BE2C (cell line): ENCODE measurements at regions not wholly inside any gene's neighbourhood (a gene's known extent, or its start where the extent isn't known, plus 50 kb on each side); places are given as distances from the start of the nearest gene placed in this dataset.

Experiments
- DNase-seq: peaks from one replicate; pipeline ENCODE4 v3.0.0-alpha.2; 2020
- H3K27me3 ChIP-seq: fragments of 250-450 bp; sonication (Bioruptor Pico); 2 replicates; pipeline ENCODE4 v1.5.1; 2020; ENCODE audit warnings: mild to moderate bottlenecking
- H3K36me3 ChIP-seq: fragments of 250-450 bp; sonication (Bioruptor Pico); 2 replicates; pipeline ENCODE4 v1.5.1; 2020; ENCODE audit warnings: mild to moderate bottlenecking
- H3K4me1 ChIP-seq: fragments of 250-450 bp; sonication (Bioruptor Pico); 2 replicates; pipeline ENCODE4 v1.5.1; 2020
- H3K4me3 ChIP-seq: 2 replicates; pipeline ENCODE4 v1.5.1; 2011; ENCODE audit warnings: low read depth, low read length
- H3K9me3 ChIP-seq: fragments of 250-450 bp; sonication (Bioruptor Pico); 2 replicates; pipeline ENCODE4 v1.5.1; 2020
- TF ChIP-seq, protein P1 (sequence below): IDR thresholded peaks from 2 replicates; pipeline ENCODE4 v1.5.1; 2012; ENCODE audit warnings: mild to moderate bottlenecking, low read depth, low read length

DNA sequence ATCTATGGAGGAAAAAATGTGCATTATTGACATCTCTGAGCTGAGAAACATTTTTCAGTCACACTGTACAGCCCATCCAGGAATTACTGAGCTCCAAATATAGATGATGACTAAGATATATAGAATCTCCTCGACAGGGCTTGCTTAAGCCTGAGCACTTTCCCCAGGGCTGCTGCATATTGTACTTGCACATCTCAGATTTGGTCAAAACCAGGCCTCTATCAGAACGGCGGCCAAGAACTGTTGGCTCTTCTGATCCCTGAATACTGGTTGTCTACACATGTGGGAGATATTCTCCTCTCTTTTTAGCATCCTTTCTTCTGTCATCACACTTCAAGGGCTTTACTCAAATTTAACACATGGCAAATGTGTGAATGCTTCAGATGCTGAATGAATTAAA is 201.5 kb upstream of the SLC35G4 start:
- DNase-seq: no peak
- TF ChIP-seq, protein P1, sequence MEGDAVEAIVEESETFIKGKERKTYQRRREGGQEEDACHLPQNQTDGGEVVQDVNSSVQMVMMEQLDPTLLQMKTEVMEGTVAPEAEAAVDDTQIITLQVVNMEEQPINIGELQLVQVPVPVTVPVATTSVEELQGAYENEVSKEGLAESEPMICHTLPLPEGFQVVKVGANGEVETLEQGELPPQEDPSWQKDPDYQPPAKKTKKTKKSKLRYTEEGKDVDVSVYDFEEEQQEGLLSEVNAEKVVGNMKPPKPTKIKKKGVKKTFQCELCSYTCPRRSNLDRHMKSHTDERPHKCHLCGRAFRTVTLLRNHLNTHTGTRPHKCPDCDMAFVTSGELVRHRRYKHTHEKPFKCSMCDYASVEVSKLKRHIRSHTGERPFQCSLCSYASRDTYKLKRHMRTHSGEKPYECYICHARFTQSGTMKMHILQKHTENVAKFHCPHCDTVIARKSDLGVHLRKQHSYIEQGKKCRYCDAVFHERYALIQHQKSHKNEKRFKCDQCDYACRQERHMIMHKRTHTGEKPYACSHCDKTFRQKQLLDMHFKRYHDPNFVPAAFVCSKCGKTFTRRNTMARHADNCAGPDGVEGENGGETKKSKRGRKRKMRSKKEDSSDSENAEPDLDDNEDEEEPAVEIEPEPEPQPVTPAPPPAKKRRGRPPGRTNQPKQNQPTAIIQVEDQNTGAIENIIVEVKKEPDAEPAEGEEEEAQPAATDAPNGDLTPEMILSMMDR: no peak
- Histone ChIP-seq H3K36me3 (no peaks in the 10 kb centered on the region), H3K4me1 (no peaks in the 10 kb centered on the region), H3K27me3 (no peaks in the 10 kb centered on the region), H3K4me3 (no peak overlapping the region), H3K9me3 (no peaks in the 10 kb centered on the region)

DNA sequence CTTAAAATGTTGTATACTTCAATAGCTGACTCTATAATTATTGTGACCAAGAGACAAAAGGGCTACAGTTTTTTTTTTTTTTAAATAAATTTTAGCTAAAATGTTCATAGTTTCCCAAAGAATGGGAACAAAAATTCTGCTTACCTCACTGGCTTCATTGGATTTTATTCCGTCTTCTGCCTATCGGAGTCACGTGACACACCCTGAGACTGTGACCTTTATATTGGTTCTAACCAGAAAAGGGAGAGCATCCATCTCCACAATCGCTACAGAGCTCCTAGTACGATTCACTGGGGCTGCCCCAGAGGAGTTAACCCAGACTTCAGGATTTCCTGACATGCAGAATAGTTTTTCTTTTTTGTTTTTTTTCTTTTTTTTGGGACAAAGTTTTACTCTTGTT is 203.6 kb upstream of the SLC35G4 start:
- Histone ChIP-seq H3K4me3 (no peak overlapping the region), H3K27me3 (no peaks in the 10 kb centered on the region), H3K36me3 (no peaks in the 10 kb centered on the region), H3K9me3 (no peaks in the 10 kb centered on the region), H3K4me1 (no peaks in the 10 kb centered on the region)
- TF ChIP-seq, protein P1: no peak
- DNase-seq: no peak

- no peaks in the 10 kb centered on the region for H3K36me3 ChIP-seq
- H3K4me3 ChIP-seq: no peak overlapping the region
- no peaks in the 10 kb centered on the region for H3K9me3 ChIP-seq
- H3K4me1 ChIP-seq: no peaks in the 10 kb centered on the region
- no peaks in the 10 kb centered on the region for H3K27me3 ChIP-seq
- DNase-seq: no peak
- TF ChIP-seq, protein P1: no peak
These were observed 208.7 kb upstream of the SLC35G4 start for GRCh38 chr18:11400703-11401102.

GRCh38 chr18:11398625-11399024 is 210.8 kb upstream of the SLC35G4 start:
- no peak for DNase-seq
- no peaks in the 10 kb centered on the region for H3K27me3 ChIP-seq
- no peak overlapping the region for H3K4me3 ChIP-seq
- H3K4me1 ChIP-seq: no peaks in the 10 kb centered on the region
- no peaks in the 10 kb centered on the region for H3K9me3 ChIP-seq
- TF ChIP-seq, protein P1: 0 out of 2 replicates have a peak, but pooled peaks have one; percentile 17
- no peaks in the 10 kb centered on the region for H3K36me3 ChIP-seq

GRCh38 chr18:11392980-11393885 is 216.2 kb upstream of the SLC35G4 start:
- H3K27me3 ChIP-seq: no peaks in the 10 kb centered on the region
- no peak for DNase-seq
- H3K36me3 ChIP-seq: no peaks in the 10 kb centered on the region
- no peaks in the 10 kb centered on the region for H3K9me3 ChIP-seq
- TF ChIP-seq, protein P1: no peak
- H3K4me1 ChIP-seq: no peaks in the 10 kb centered on the region
- no peak overlapping the region for H3K4me3 ChIP-seq

DNA sequence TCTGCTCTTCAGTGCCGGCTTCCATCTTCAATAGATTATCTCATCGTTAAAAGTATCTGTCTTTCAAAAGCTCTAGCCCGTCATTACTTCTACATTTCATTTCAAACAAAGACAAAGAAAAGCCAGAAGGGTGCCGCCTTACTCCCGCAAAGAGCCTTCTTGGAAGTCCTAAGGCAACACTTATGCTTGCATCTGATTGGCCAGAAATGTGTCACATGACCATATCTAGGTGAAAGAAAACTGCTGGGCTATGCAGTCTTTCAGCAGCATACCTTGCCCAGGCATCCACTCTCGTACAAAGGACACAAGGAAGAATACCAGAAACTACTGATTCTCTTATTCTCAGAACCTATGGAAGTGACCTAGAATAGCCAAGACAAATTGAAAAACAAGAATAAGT is 217.1 kb upstream of the SLC35G4 start:
- no peaks in the 10 kb centered on the region for H3K36me3 ChIP-seq
- no peaks in the 10 kb centered on the region for H3K27me3 ChIP-seq
- DNase-seq: no peak
- no peaks in the 10 kb centered on the region for H3K9me3 ChIP-seq
- TF ChIP-seq, protein P1: no peak
- H3K4me1 ChIP-seq: no peaks in the 10 kb centered on the region
- H3K4me3 ChIP-seq: no peak overlapping the region
